ENCODE measurements at regions not wholly inside any gene's neighbourhood (a gene's known extent, or its start where the extent isn't known, plus 50 kb on each side); places are given as distances from the start of the nearest gene placed in this dataset.

- TF ChIP-seq EZH2 (IDR thresholded peaks at IDR 0.05; ENCODE audit: borderline replicate concordance), result no peak
- TF ChIP-seq CTCF (IDR thresholded peaks at IDR 0.05; ENCODE audit: poor library complexity), result no peak
- TF ChIP-seq EZH2phosphoT487 (IDR thresholded peaks at IDR 0.05; ENCODE audit: low read depth, severe bottlenecking, unreplicated experiment), result no peak
Measured at GRCh38 chr19:30089086-30089665, 147.1 kb downstream of the URI1 start.
